ENCODE measurements at regions not wholly inside any gene's neighbourhood (a gene's known extent, or its start where the extent isn't known, plus 50 kb on each side); places are given as distances from the start of the nearest gene placed in this dataset.

DNA sequence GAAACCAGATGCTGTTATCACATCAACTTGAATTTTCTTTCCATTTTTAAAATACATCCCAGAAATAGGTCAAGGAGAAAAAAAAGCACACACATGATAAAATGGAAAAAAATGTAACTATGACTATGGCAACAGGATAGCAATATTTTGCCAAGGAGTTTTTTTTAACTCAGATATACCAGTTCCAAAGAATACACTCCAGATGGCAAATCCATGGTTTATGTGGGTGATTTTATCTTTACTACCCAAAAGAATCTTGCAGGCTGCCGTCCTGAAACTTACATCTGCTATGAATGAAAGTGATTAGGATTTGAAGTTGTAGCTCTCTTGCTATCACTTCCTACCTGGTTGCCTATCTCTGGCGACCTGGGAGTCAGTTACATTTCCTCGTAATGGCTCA, 91.0 kb upstream of the PLPPR4 start:
- H2BK120ac ChIP-seq (ENCODE audit: low read depth, low read length, poor library complexity, severe bottlenecking) = no peak overlapping the region
- no peaks in the 10 kb centered on the region for H3K23me2 ChIP-seq (ENCODE audit: insufficient read length, low read depth, low read length, poor library complexity, severe bottlenecking)
- no peak overlapping the region for H2AK5ac ChIP-seq (ENCODE audit: insufficient read length, low read length)
- no peak overlapping the region for H3K27ac ChIP-seq (ENCODE audit: insufficient read length, low read depth, low read length)
- no peak for DNase-seq
- H3K56ac ChIP-seq (ENCODE audit: insufficient read length, low read depth, low read length) = no peak overlapping the region
- H3K79me2 ChIP-seq (ENCODE audit: insufficient read depth, low read length) = no peaks in the 10 kb centered on the region
- no peak overlapping the region for H2AFZ ChIP-seq (ENCODE audit: low read length)
- H3K14ac ChIP-seq (ENCODE audit: insufficient read depth, low read length) = no peak overlapping the region
- H2BK20ac ChIP-seq (ENCODE audit: low read depth, low read length, poor library complexity, severe bottlenecking) = no peak overlapping the region
- H3K4me1 ChIP-seq (ENCODE audit: insufficient read depth, low read length) = no peaks in the 10 kb centered on the region
- H4K20me1 ChIP-seq (ENCODE audit: control insufficient read depth, insufficient read depth, insufficient read length) = no peaks in the 10 kb centered on the region
- Mint-ChIP-seq H3K27ac (no peak overlapping the region), H3K27me3 (ENCODE audit: low read depth) (no peaks in the 10 kb centered on the region), H3K36me3 (ENCODE audit: insufficient read depth in 1 of 3, low read depth in 3 of 3) (no peaks in the 10 kb centered on the region), H3K4me3 (no peak overlapping the region), H3K4me1 (no peaks in the 10 kb centered on the region), H3K9me3 (no peaks in the 10 kb centered on the region)
- H3K9ac ChIP-seq (ENCODE audit: extremely low read depth, insufficient read length, low read length) = no peak overlapping the region
- no peak overlapping the region for H2BK12ac ChIP-seq (ENCODE audit: insufficient read length, low read depth, low read length)
- H4K91ac ChIP-seq (ENCODE audit: insufficient read length, low read depth, low read length) = no peak overlapping the region
- H3T11ph ChIP-seq (ENCODE audit: low read length) = no peak overlapping the region
- TF ChIP-seq, protein P1, sequence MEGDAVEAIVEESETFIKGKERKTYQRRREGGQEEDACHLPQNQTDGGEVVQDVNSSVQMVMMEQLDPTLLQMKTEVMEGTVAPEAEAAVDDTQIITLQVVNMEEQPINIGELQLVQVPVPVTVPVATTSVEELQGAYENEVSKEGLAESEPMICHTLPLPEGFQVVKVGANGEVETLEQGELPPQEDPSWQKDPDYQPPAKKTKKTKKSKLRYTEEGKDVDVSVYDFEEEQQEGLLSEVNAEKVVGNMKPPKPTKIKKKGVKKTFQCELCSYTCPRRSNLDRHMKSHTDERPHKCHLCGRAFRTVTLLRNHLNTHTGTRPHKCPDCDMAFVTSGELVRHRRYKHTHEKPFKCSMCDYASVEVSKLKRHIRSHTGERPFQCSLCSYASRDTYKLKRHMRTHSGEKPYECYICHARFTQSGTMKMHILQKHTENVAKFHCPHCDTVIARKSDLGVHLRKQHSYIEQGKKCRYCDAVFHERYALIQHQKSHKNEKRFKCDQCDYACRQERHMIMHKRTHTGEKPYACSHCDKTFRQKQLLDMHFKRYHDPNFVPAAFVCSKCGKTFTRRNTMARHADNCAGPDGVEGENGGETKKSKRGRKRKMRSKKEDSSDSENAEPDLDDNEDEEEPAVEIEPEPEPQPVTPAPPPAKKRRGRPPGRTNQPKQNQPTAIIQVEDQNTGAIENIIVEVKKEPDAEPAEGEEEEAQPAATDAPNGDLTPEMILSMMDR (conservative IDR thresholded peaks at IDR 0.05) = no peak
- H4K5ac ChIP-seq (ENCODE audit: insufficient read length, low read depth, low read length) = no peak overlapping the region
- H3K4ac ChIP-seq (ENCODE audit: low read depth, low read length) = no peak overlapping the region
- no peak overlapping the region for H2BK5ac ChIP-seq (ENCODE audit: insufficient read length, low read length)
- H4K8ac ChIP-seq (replicated peaks; ENCODE audit: insufficient read length, low read depth, low read length) = no peak overlapping the region
- no peak overlapping the region for H2BK15ac ChIP-seq (ENCODE audit: low read depth, low read length)
- WGBS (ENCODE audit: extremely low coverage, insufficient read length, low lambda C conversion rate) = no CpG with 5 or more reads among the region's 3 CpGs
- no peak overlapping the region for H3K18ac ChIP-seq (ENCODE audit: insufficient read length, low read depth, low read length)
- H3K79me1 ChIP-seq (ENCODE audit: insufficient read depth, low read depth, low read length, poor library complexity, severe bottlenecking) = no peaks in the 10 kb centered on the region
- H3K23ac ChIP-seq (ENCODE audit: insufficient read length, low read depth, low read length) = no peak overlapping the region
- no peak overlapping the region for H3K4me2 ChIP-seq (ENCODE audit: insufficient read depth, insufficient read length, low read length)
- H3K27me3 ChIP-seq (ENCODE audit: insufficient read depth, low read length) = no peaks in the 10 kb centered on the region
- H3K9me3 ChIP-seq (ENCODE audit: control insufficient read depth, low read depth, low read length) = no peaks in the 10 kb centered on the region

Data from H9 (cell line).